ENCODE measurements at regions not wholly inside any gene's neighbourhood (a gene's known extent, or its start where the extent isn't known, plus 50 kb on each side); places are given as distances from the start of the nearest gene placed in this dataset.

- no peak for TF ChIP-seq POLR2A (IDR thresholded peaks at IDR 0.05)
- TF ChIP-seq, protein P1, sequence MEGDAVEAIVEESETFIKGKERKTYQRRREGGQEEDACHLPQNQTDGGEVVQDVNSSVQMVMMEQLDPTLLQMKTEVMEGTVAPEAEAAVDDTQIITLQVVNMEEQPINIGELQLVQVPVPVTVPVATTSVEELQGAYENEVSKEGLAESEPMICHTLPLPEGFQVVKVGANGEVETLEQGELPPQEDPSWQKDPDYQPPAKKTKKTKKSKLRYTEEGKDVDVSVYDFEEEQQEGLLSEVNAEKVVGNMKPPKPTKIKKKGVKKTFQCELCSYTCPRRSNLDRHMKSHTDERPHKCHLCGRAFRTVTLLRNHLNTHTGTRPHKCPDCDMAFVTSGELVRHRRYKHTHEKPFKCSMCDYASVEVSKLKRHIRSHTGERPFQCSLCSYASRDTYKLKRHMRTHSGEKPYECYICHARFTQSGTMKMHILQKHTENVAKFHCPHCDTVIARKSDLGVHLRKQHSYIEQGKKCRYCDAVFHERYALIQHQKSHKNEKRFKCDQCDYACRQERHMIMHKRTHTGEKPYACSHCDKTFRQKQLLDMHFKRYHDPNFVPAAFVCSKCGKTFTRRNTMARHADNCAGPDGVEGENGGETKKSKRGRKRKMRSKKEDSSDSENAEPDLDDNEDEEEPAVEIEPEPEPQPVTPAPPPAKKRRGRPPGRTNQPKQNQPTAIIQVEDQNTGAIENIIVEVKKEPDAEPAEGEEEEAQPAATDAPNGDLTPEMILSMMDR (IDR thresholded peaks at IDR 0.05), result no peak
- Histone ChIP-seq H3K27me3 (no peaks in the 10 kb centered on the region), H3K36me3 (replicated peaks in 1 of 2) (no peaks in the 10 kb centered on the region), H3K4me1 (replicated peaks in 1 of 2) (no peaks in the 10 kb centered on the region), H3K9me3 (replicated peaks in 1 of 3) (no peaks in the 10 kb centered on the region), H3K4me3 (no peak overlapping the region), H3K27ac (no peak overlapping the region)
- DNase-seq, result no peak
- intact Hi-C loops (cut with DNase I), result no loop called here
- 61 to 86% (median 78%) methylated on average over 2 to 3 of the region's 3 CpGs for WGBS, 4 donors
Measured at GRCh38 chr14:65879248-65880009, 466.9 kb downstream of the FUT8 start.

DNA sequence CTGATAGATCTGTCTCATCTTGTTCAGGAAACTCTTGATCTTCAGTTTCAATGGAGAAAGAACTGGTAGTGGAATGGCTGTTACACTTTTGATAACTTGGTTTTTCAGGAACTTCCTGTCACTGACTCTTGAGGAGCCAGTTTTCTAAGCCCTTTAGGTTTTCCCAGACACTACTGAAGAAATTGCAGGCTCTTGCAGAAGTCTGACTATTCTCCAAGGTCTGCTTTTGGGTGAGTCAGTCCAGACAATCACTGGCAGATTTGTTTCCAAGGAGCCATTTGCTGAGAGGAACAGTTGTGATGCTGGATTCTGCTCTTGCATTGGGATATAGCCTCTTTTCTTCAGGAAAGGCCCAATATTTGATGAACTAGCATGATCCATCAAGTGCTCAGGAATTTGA lies 468.0 kb downstream of the FUT8 start:
- DNase-seq, result no peak
- no peaks in the 10 kb centered on the region for H3K27me3 ChIP-seq
- intact Hi-C loops (cut with DNase I), result no loop called here
- no peak overlapping the region for H3K4me3 ChIP-seq
- H3K4me1 ChIP-seq (replicated peaks in 1 of 2), result no peaks in the 10 kb centered on the region
- no peaks in the 10 kb centered on the region for H3K9me3 ChIP-seq (replicated peaks in 1 of 3)
- no peaks in the 10 kb centered on the region for H3K36me3 ChIP-seq (replicated peaks in 1 of 2)
- H3K27ac ChIP-seq, result no peak overlapping the region
- TF ChIP-seq, protein P1 (IDR thresholded peaks at IDR 0.05), result no peak
- TF ChIP-seq POLR2A (IDR thresholded peaks at IDR 0.05), result no peak

GRCh38 chr14:65881642-65882041 lies 469.1 kb downstream of the FUT8 start:
- DNase-seq, result no peak
- H3K27ac ChIP-seq, result no peak overlapping the region
- H3K4me1 ChIP-seq (replicated peaks in 1 of 2), result no peaks in the 10 kb centered on the region
- no peaks in the 10 kb centered on the region for H3K9me3 ChIP-seq (replicated peaks in 1 of 3)
- no peaks in the 10 kb centered on the region for H3K27me3 ChIP-seq
- no peak for TF ChIP-seq POLR2A (IDR thresholded peaks at IDR 0.05)
- TF ChIP-seq, protein P1 (IDR thresholded peaks at IDR 0.05), result no peak
- intact Hi-C loops (cut with DNase I), result no loop called here
- no peaks in the 10 kb centered on the region for H3K36me3 ChIP-seq (replicated peaks in 1 of 2)
- no peak overlapping the region for H3K4me3 ChIP-seq

DNA sequence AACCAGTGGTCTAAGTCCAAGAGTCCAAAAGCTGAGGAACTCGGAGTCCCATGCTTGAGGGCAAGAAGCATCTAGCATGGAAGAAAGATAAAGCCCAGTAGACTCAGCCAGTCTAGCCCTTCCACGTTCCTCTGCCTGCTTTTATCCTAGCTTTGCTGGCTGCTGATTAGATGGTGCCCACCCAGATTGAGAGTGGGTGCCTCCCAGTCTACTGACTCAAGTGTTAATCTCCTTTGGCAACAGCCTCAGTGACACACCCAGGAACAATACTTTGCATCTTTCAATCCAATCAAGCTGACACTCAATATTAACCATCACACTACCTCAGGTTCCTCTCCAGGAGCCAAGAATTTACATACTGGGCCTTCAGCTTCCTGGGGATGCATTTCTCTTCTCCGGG lies 476.1 kb downstream of the FUT8 start:
- Histone ChIP-seq H3K27me3 (peaks cover 6% of the 10 kb centered on the region), H3K4me3 (no peak overlapping the region), H3K4me1 (replicated peaks in 1 of 2) (no peaks in the 10 kb centered on the region), H3K36me3 (replicated peaks in 1 of 2) (no peaks in the 10 kb centered on the region), H3K27ac (no peak overlapping the region), H3K9me3 (replicated peaks in 1 of 3) (no peaks in the 10 kb centered on the region)
- WGBS, 4 donors, result 45 to 79% (median 64%) methylated on average over 3 of the region's 3 CpGs
- TF ChIP-seq, protein P1 (IDR thresholded peaks at IDR 0.05), result no peak
- no peak for TF ChIP-seq POLR2A (IDR thresholded peaks at IDR 0.05)
- intact Hi-C loops (cut with DNase I), result no loop called here
- DNase-seq, result no peak
